Naive thymus-derived CD4-positive, alpha-beta T cell (primary cell): ENCODE measurements at regions not wholly inside any gene's neighbourhood (a gene's known extent, or its start where the extent isn't known, plus 50 kb on each side); places are given as distances from the start of the nearest gene placed in this dataset.

Source experiments
- ATAC-seq: fragments of 150-1000 bp; cut with Tn5 transposase; 2 replicates; pipeline ENCODE4 v1.10.0; 2021; ENCODE audit warnings: mild to moderate bottlenecking, moderate library complexity
- CTCF ChIA-PET: fragments of 350-600 bp; sonication (Branson Sonifier 250); formaldehyde crosslinking; loops from one replicate; lab custom pipeline; 2021; ENCODE audit warnings: antibody characterized with exemption; lab: Charles Lee
- POLR2A ChIA-PET: fragments of 350-600 bp; sonication (Branson Sonifier 250); formaldehyde crosslinking; loops from one replicate; lab custom pipeline; 2021; ENCODE audit warnings: antibody characterized with exemption, inconsistent platforms; lab: Charles Lee
- DNase-seq, 9 donors: peaks; one replicate each; pipeline versions ENCODE4 v3.0.0 to v3.0.0-alpha.2; 2020 to 2022; ENCODE audit warnings: mixed read lengths in 1 of 9
- H3K27ac ChIP-seq: one replicate; pipeline ENCODE4 v1.7.0; 2013; ENCODE audit warnings: mild to moderate bottlenecking, low read depth, low read length, moderate library complexity
- H3K27me3 ChIP-seq, 2 donors: one replicate each; pipeline ENCODE4 v1.7.0; 2013; ENCODE audit warnings: low read length in 2 of 2, mild to moderate bottlenecking in 2 of 2, moderate library complexity in 2 of 2; ENCODE audit not compliant: control insufficient read depth in 2 of 2, insufficient read depth in 2 of 2
- H3K36me3 ChIP-seq, 3 experiments: 1 replicate in 2 of 3; 2 replicates in 1 of 3; pipeline ENCODE4 v1.7.0; 2013; ENCODE audit warnings: low read length in 3 of 3, mild to moderate bottlenecking in 3 of 3, moderate library complexity in 1 of 3; ENCODE audit not compliant: insufficient read depth in 3 of 3, control insufficient read depth in 2 of 3
- H3K4me1 ChIP-seq, 2 donors: one replicate each; pipeline ENCODE4 v1.7.0; 2013; ENCODE audit warnings: low read length in 2 of 2, mild to moderate bottlenecking in 2 of 2, moderate library complexity in 1 of 2; ENCODE audit not compliant: control insufficient read depth in 2 of 2, insufficient read depth in 2 of 2
- H3K4me3 ChIP-seq: 2 replicates; pipeline ENCODE4 v1.7.0; 2013; ENCODE audit warnings: mild to moderate bottlenecking, low read length
- H3K9me3 ChIP-seq, 3 experiments: 1 replicate in 2 of 3; 2 replicates in 1 of 3; pipeline ENCODE4 v1.7.0; 2013; ENCODE audit warnings: low read length in 3 of 3; ENCODE audit not compliant: control insufficient read depth in 2 of 3
- H3K27ac Mint-ChIP-seq, 9 donors: one replicate each; pipeline ENCODE4 v1.8.0; 2020 to 2022; ENCODE audit warnings: mixed read lengths in 9 of 9, mild to moderate bottlenecking in 8 of 9, moderate library complexity in 5 of 9, inconsistent platforms in 2 of 9
- H3K27me3 Mint-ChIP-seq, 5 donors: one replicate each; pipeline ENCODE4 v1.8.0; 2021 to 2022; ENCODE audit warnings: mixed read lengths in 5 of 5, mild to moderate bottlenecking in 1 of 5
- H3K36me3 Mint-ChIP-seq, 5 donors: one replicate each; pipeline ENCODE4 v1.8.0; 2020 to 2022; ENCODE audit warnings: mixed read lengths in 5 of 5, mild to moderate bottlenecking in 3 of 5, inconsistent platforms in 1 of 5
- H3K4me1 Mint-ChIP-seq, 7 donors: one replicate each; pipeline ENCODE4 v1.8.0; 2020 to 2022; ENCODE audit warnings: mixed read lengths in 7 of 7, mild to moderate bottlenecking in 3 of 7, inconsistent platforms in 1 of 7
- H3K4me3 Mint-ChIP-seq, 10 donors: one replicate each; pipeline ENCODE4 v1.8.0; 2020 to 2022; ENCODE audit warnings: mild to moderate bottlenecking in 10 of 10, mixed read lengths in 10 of 10, moderate library complexity in 6 of 10, inconsistent platforms in 2 of 10
- H3K9me3 Mint-ChIP-seq, 11 donors: one replicate each; pipeline ENCODE4 v1.8.0; 2020 to 2022; ENCODE audit warnings: mixed read lengths in 11 of 11, mild to moderate bottlenecking in 4 of 11, inconsistent platforms in 1 of 11, moderate library complexity in 1 of 11
- intact Hi-C, 2 donors: fragments of 100-400 bp; cut with micrococcal nuclease; formaldehyde crosslinking; loops; one replicate each; pipeline ENCODE4 v1.15.1; 2023

- no peak overlapping the region for H3K4me3 Mint-ChIP-seq
- no peak for ATAC-seq
- no peaks in the 10 kb centered on the region for H3K36me3 ChIP-seq
- no peaks in the 10 kb centered on the region for H3K36me3 Mint-ChIP-seq
- H3K27me3 ChIP-seq: no peaks in the 10 kb centered on the region
- H3K9me3 ChIP-seq: no peaks in the 10 kb centered on the region
- peaks cover 0 to 17% (median 4%) of the 10 kb centered on the region in 11 donors for H3K9me3 Mint-ChIP-seq
- no peak overlapping the region for H3K27ac ChIP-seq
- no peak overlapping the region for H3K27ac Mint-ChIP-seq
- H3K4me3 ChIP-seq: no peak overlapping the region
- intact Hi-C loops: no loop called here
- POLR2A ChIA-PET: no interaction called here
- H3K4me1 ChIP-seq: no peaks in the 10 kb centered on the region
- DNase-seq: no peak
- no peaks in the 10 kb centered on the region for H3K4me1 Mint-ChIP-seq
- peaks cover 0 to 3% (median 0%) of the 10 kb centered on the region in 5 donors for H3K27me3 Mint-ChIP-seq
- CTCF ChIA-PET: no interaction called here
Observed at GRCh38 chr14:80356413-80356812, 145.1 kb upstream of the DIO2 start.

GRCh38 chr14:80354860-80355581 lies 143.7 kb upstream of the DIO2 start:
- Mint-ChIP-seq H3K36me3 (peaks cover 0 to under 1% (median 0%) of the 10 kb centered on the region in 5 donors), H3K9me3 (peaks cover 0 to 11% (median 4%) of the 10 kb centered on the region in 11 donors), H3K4me1 (no peaks in the 10 kb centered on the region), H3K27me3 (peaks cover 0 to 3% (median 0%) of the 10 kb centered on the region in 5 donors), H3K27ac (no peak overlapping the region), H3K4me3 (no peak overlapping the region)
- no peak for DNase-seq
- Histone ChIP-seq H3K27ac (no peak overlapping the region), H3K36me3 (no peaks in the 10 kb centered on the region), H3K27me3 (no peaks in the 10 kb centered on the region), H3K9me3 (no peaks in the 10 kb centered on the region), H3K4me1 (no peaks in the 10 kb centered on the region), H3K4me3 (no peak overlapping the region)
- no peak for ATAC-seq
- intact Hi-C loops: no loop called here
- ChIA-PET POLR2A (no interaction called here), CTCF (no interaction called here)

- no peak overlapping the region for H3K4me3 ChIP-seq
- H3K9me3 ChIP-seq: no peaks in the 10 kb centered on the region
- no peak overlapping the region for H3K27ac ChIP-seq
- peaks cover 0 to 15% (median 3%) of the 10 kb centered on the region in 11 donors for H3K9me3 Mint-ChIP-seq
- no peak overlapping the region for H3K27ac Mint-ChIP-seq
- peaks cover 0 to 3% (median 0%) of the 10 kb centered on the region in 5 donors for H3K36me3 Mint-ChIP-seq
- ATAC-seq (no peak), DNase-seq (no peak)
- no peaks in the 10 kb centered on the region for H3K4me1 ChIP-seq
- no peaks in the 10 kb centered on the region for H3K4me1 Mint-ChIP-seq
- ChIA-PET POLR2A (no interaction called here), CTCF (interaction anchor here (0.7 kb wide), 1 partner anchor 375 kb away, joined by 3 read pairs; no protein-coding TSS in a partner anchor)
- no peak overlapping the region for H3K4me3 Mint-ChIP-seq
- H3K27me3 ChIP-seq: no peaks in the 10 kb centered on the region
- H3K27me3 Mint-ChIP-seq: peaks cover 0 to 3% (median 0%) of the 10 kb centered on the region in 5 donors
- no peaks in the 10 kb centered on the region for H3K36me3 ChIP-seq
- intact Hi-C loops: no loop called here
Observed at GRCh38 chr14:80352471-80352870, 141.2 kb upstream of the DIO2 start.

GRCh38 chr14:80350707-80351106 lies 139.4 kb upstream of the DIO2 start:
- Histone ChIP-seq H3K27ac (no peak overlapping the region), H3K4me1 (no peaks in the 10 kb centered on the region), H3K36me3 (no peaks in the 10 kb centered on the region), H3K4me3 (no peak overlapping the region), H3K27me3 (no peaks in the 10 kb centered on the region), H3K9me3 (no peaks in the 10 kb centered on the region)
- ATAC-seq: no peak
- Mint-ChIP-seq H3K36me3 (peaks cover 0 to 3% (median 0%) of the 10 kb centered on the region in 5 donors), H3K9me3 (peaks cover 0 to 15% (median 3%) of the 10 kb centered on the region in 11 donors), H3K27ac (no peak overlapping the region), H3K27me3 (peaks cover 0 to 3% (median 0%) of the 10 kb centered on the region in 5 donors), H3K4me1 (no peaks in the 10 kb centered on the region), H3K4me3 (no peak overlapping the region)
- ChIA-PET CTCF (interaction anchor here (0.6 kb wide), 1 partner anchor 1112 kb away, joined by 3 read pairs; no protein-coding TSS in a partner anchor), POLR2A (no interaction called here)
- no peak for DNase-seq
- intact Hi-C loops: no loop called here

- H3K9me3 Mint-ChIP-seq: peaks cover 0 to 18% (median 3%) of the 10 kb centered on the region in 11 donors
- H3K36me3 ChIP-seq: no peaks in the 10 kb centered on the region
- H3K4me3 Mint-ChIP-seq: no peak overlapping the region
- H3K27ac Mint-ChIP-seq: no peak overlapping the region
- peaks cover 0 to 3% (median 0%) of the 10 kb centered on the region in 5 donors for H3K36me3 Mint-ChIP-seq
- intact Hi-C loops: no loop called here
- no peaks in the 10 kb centered on the region for H3K4me1 ChIP-seq
- no peak overlapping the region for H3K27ac ChIP-seq
- no peaks in the 10 kb centered on the region for H3K27me3 Mint-ChIP-seq
- POLR2A ChIA-PET: no interaction called here
- no peaks in the 10 kb centered on the region for H3K4me1 Mint-ChIP-seq
- CTCF ChIA-PET: no interaction called here
- no peak overlapping the region for H3K4me3 ChIP-seq
- no peaks in the 10 kb centered on the region for H3K27me3 ChIP-seq
- H3K9me3 ChIP-seq: no peaks in the 10 kb centered on the region
- ATAC-seq (no peak), DNase-seq (no peak)
Observed at GRCh38 chr14:80346395-80346794, 135.1 kb upstream of the DIO2 start.

GRCh38 chr14:80344208-80344607 lies 132.9 kb upstream of the DIO2 start:
- H3K27me3 ChIP-seq: no peaks in the 10 kb centered on the region
- H3K4me3 ChIP-seq: no peak overlapping the region
- no peaks in the 10 kb centered on the region for H3K27me3 Mint-ChIP-seq
- H3K4me1 Mint-ChIP-seq: no peaks in the 10 kb centered on the region
- ATAC-seq (no peak), DNase-seq (no peak)
- peaks cover 0 to 27% (median 5%) of the 10 kb centered on the region in 11 donors for H3K9me3 Mint-ChIP-seq
- CTCF ChIA-PET: no interaction called here
- intact Hi-C loops: no loop called here
- POLR2A ChIA-PET: no interaction called here
- H3K27ac ChIP-seq: no peak overlapping the region
- no peaks in the 10 kb centered on the region for H3K36me3 ChIP-seq
- no peaks in the 10 kb centered on the region for H3K4me1 ChIP-seq
- no peaks in the 10 kb centered on the region for H3K36me3 Mint-ChIP-seq
- H3K27ac Mint-ChIP-seq: no peak overlapping the region
- H3K9me3 ChIP-seq: no peaks in the 10 kb centered on the region
- no peak overlapping the region for H3K4me3 Mint-ChIP-seq

GRCh38 chr14:80336608-80337106 lies 125.4 kb upstream of the DIO2 start:
- Mint-ChIP-seq H3K27me3 (peaks cover 0 to 5% (median 0%) of the 10 kb centered on the region in 5 donors), H3K9me3 (peaks cover 0 to 26% (median 6%) of the 10 kb centered on the region in 11 donors), H3K4me1 (no peaks in the 10 kb centered on the region), H3K4me3 (no peak overlapping the region), H3K36me3 (no peaks in the 10 kb centered on the region), H3K27ac (no peak overlapping the region)
- Histone ChIP-seq H3K27ac (no peak overlapping the region), H3K36me3 (no peaks in the 10 kb centered on the region), H3K4me3 (no peak overlapping the region), H3K9me3 (no peaks in the 10 kb centered on the region), H3K4me1 (no peaks in the 10 kb centered on the region), H3K27me3 (no peaks in the 10 kb centered on the region)
- ChIA-PET POLR2A (no interaction called here), CTCF (no interaction called here)
- intact Hi-C loops: no loop called here
- DNase-seq: no peak
- ATAC-seq: no peak
